T47D (cell line): ENCODE measurements at regions not wholly inside any gene's neighbourhood (a gene's known extent, or its start where the extent isn't known, plus 50 kb on each side); places are given as distances from the start of the nearest gene placed in this dataset.
A peak's percentile ranks its signal among the peaks of the same experiment; 100 is the strongest.

Experiments used
- DNase-seq, 2 experiments: peaks; one replicate each; pipeline versions ENCODE4 v3.0.0 to v3.0.0-alpha.2; 2011 to 2012; ENCODE audit warnings: low read depth in 1 of 2, low spot score in 1 of 2
- JUND ChIP-seq: IDR thresholded peaks from 2 replicates; pipeline ENCODE4 v1.6.1; 2012; ENCODE audit warnings: low read depth
- in situ Hi-C: cut with HindIII; loops from 2 replicates; pipeline ENCODE4 v1.10.0; 2016; ENCODE audit warnings: low sequenced_read_pairs, low pct_unique_long_range_greater_than_20kb

DNA sequence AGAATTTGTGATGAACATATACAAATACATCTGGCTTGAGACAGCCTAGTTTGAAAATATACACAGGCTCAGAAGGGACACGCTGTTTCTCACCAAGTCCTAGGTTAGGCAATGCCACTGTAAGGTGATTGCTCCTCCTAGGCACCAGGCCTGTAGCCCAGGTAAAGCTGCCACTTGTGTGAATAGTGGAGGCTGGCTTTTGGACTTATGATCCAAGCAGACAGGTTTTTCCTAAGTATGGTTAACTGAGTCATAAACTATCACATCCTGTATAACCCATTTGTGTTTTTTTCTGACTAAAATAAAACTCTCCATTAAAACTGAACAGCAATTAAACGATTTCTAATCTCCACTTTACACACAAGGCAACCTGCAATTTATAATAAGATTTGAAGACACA, 81.0 kb downstream of the SEMA4F start:
- DNase-seq, result no peak
- in situ Hi-C loops, result no loop called here
- no peak for TF ChIP-seq JUND

DNA sequence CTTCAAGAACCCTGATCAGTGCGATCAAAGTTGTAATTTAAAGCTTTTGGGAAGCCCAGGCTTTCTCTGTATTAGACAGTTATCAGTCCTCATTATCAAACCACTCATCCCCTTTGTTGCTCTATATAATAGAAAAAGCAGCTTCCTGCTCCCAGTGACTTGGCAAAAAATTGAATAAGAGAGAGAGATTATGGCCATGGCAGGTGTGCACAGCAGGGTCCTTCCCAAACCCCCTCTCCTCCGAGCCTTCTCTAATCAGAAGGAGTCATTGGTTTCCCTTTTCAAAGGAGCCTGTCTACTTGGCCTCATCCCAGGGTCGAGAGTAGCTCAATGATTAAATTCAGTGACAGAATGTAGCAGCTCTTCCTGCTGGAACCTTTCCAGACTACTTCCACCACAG, 81.5 kb downstream of the SEMA4F start:
- no peak for DNase-seq
- in situ Hi-C loops, result no loop called here
- no peak for TF ChIP-seq JUND

DNA sequence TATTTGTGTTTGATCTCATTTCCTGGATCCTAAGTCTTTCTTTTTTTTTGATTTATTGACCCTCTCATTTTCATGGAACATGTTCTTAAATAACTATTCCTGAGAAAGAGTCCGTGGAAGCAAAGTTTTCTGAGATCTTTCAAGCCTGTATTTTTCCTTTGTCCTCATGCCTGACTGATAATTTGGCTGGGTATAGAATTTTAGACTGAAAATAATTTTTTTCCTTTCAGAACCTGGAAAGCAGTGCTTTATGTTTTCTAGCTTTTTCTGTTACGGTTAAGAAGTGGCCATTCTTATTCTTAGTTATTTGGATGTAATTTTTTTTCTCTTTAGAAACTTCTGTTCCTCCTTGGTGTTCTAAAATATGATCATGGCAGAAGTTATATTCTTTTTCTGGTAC, 82.5 kb downstream of the SEMA4F start:
- in situ Hi-C loops, result no loop called here
- TF ChIP-seq JUND, result no peak
- no peak for DNase-seq

DNA sequence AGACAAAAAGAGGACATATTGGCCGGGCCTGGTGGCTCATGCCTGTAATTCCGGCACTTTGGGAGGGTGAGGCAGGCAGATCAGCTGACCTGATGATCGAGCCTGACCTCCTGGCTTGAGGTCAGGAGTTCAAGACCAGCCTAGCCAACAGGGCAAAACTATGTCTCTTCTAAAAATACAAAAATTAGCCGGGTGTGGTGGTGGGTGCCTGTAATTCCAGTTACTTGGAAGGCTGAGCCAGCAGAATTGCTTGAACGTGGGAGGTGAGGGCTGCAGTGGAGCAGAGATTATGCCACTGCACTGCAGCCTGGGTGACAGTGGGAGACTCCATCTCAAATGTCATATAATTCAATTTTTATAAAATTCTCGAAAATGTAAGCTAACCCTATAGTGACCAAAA, 84.5 kb downstream of the SEMA4F start:
- no peak for DNase-seq
- no peak for TF ChIP-seq JUND
- in situ Hi-C loops, result no loop called here

DNA sequence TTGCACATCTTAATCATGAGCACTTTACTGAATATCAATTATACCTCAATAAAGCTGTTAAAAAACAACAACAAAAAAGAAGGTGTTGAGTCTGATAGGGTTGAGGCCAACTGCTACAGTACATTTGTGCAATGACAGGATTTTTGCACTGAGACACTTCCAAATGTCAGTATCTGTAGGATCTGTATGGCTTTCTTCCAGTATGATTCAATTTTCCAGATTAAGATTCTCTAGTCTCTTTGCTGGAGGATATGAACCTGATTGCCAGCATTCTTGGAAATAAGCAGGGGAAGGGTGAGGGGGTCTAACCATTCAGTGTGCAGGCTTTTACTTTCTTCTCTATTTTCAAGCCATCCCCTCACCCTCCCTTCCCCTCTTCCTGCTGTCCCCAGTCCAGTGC, 85.1 kb downstream of the SEMA4F start:
- TF ChIP-seq JUND, result no peak
- no peak for DNase-seq
- in situ Hi-C loops, result no loop called here

DNA sequence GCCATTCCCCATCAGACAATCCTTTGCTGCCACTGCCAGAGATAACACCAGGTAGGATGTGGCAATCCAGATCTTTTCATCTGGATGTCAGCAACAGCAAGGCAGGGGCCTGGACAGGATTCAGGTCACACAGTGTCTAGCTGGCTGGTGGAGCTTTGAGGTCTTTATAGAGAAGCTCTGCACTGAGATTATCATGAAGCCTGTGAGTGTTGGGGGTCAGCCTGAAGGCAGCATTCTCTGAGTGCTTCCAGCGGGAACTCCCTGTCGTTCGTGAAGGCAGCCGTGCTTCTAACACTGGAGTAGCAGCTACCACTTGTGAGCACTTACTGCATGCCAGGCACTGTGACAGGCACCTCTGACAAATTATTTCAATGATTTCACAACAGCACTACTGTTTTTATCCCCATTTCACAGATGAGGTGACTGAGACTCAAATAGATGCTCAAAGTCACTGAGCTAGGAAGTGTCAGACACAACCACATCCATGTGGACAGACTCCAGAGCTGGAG, 85.7 kb downstream of the SEMA4F start:
- in situ Hi-C loops, result no loop called here
- no peak for DNase-seq
- TF ChIP-seq JUND, result no peak

DNA sequence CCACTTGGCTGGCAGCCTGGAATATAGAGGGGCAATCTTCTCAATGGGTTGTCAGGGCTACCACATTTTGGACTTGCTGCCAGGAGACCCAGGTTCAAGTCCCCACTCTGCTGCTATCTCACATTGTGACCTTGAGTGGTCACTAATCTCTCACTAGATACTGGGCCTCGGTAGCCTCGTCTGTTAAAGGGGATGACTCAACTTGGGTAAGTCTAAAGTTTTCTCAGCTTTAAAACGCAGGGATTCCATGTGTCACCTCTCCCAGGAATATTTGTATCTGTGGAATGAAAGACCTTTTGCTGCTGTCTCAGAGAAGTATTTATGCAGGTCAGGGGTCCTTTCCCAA, 86.3 kb downstream of the SEMA4F start:
- in situ Hi-C loops, result no loop called here
- DNase-seq, result no peak
- TF ChIP-seq JUND, result no peak

DNA sequence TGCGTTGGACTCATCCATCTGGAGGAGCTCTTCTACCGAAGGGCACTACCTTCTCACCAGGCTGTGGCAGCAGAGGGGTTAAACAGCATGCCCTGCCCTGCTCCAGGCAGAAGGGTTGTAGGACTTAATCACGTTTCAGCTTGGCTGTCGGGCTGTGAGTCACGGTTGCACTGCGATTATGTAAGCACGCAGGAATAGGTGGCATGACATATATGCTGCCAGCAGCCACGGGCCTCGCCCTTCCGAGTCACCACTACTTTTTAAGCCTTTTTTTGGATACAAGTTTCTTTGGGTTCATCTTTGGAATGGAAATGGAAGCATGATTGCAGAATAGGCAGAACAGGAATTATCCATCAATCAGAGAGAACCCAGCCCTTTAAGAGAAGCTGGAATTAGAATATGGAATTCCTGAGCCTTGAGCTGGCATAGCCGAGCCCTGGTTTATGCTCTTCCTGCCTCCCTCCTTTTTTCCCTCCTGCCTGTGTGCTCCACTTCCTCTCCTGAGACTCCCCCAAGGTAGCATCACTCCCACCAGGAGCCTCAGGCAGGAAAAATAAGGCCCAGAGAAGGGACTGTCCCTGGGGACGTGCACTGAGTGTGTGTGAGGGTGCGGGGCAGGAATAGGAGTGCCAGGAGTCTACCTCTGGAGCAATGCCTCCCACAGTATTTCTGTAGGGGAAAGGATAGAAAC, 86.8 kb downstream of the SEMA4F start:
- peak in 1 of 2 experiments; percentile 27 for DNase-seq
- no peak for TF ChIP-seq JUND
- in situ Hi-C loops, result no loop called here

DNA sequence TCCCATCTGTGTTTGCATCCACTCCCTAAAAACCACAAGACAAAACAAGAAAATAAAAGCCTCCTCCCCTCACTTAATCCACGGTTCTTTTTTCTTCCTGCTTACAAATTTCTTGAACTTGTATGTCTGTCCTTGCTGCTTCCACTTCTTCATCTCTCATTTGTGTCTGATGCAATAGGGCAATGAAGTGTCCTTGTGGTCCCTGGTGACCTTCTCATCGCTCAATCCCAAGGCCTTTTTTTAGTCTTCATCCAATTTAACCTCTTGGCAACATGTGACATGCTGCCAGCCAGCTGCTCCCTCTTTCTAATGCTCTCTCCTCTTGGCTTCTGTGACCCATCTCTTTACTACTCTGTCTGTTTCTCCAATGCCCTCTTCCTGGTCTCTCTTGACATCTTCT, 87.6 kb downstream of the SEMA4F start:
- TF ChIP-seq JUND, result no peak
- no peak for DNase-seq
- in situ Hi-C loops, result no loop called here

DNA sequence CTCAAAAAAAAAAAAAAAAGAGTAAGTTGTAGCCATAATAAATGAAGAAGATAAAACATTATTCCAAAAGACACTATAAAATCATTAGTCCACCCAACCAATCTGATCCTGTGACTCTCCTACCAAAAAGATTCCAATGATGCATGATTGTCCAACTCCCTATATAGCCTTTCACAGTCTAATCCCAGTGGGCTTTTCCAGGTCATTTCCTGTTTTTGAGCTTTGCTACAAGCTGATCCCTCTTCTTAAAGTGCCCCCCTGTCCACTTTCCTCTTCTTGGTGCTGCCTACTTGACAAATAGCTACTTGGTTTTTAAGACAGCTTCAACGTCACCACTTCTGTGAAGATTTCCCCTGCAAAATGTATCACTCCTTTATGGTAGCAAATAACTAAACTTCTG, 88.4 kb downstream of the SEMA4F start:
- no peak for TF ChIP-seq JUND
- DNase-seq, result no peak
- in situ Hi-C loops, result no loop called here

DNA sequence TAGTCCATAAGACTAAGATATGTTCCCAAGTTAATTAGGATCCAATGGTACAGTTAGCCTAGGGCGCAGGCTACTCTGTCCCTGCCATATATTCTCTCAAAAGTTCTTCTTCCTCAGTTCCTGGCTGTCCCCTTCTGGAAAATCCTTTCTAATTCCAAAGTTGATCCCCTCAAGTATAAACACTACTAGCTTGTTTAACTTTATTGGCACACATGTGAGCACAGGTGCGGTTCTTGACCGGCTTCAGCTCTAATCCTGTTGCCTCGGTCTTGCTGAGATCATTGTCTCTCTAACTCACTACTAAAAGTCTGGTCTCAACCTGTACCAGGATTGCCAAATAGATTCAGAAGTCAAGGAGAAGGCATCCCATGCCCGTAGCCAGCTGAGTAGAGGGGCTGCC, 89.0 kb downstream of the SEMA4F start:
- TF ChIP-seq JUND, result no peak
- no peak for DNase-seq
- in situ Hi-C loops, result no loop called here

DNA sequence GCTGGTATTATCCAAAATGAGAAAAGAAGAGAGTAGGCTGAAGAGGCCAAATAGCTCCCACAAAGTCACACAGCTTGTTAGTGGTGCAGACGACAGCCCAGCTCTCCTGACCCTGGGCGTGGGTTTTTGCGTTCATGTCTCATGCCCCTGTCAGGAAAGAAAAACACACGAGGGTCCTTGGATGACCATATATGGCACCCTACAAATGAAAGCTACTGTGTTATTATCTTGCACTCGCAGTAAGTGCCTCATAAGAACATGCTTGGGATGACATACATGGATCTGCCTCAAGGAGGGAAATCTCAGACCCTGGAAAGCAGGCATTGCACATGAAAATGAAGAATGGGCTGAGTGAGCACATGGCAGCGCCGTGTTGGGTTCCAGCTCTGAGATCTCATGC, 89.7 kb downstream of the SEMA4F start:
- DNase-seq, result no peak
- no peak for TF ChIP-seq JUND
- in situ Hi-C loops, result no loop called here

DNA sequence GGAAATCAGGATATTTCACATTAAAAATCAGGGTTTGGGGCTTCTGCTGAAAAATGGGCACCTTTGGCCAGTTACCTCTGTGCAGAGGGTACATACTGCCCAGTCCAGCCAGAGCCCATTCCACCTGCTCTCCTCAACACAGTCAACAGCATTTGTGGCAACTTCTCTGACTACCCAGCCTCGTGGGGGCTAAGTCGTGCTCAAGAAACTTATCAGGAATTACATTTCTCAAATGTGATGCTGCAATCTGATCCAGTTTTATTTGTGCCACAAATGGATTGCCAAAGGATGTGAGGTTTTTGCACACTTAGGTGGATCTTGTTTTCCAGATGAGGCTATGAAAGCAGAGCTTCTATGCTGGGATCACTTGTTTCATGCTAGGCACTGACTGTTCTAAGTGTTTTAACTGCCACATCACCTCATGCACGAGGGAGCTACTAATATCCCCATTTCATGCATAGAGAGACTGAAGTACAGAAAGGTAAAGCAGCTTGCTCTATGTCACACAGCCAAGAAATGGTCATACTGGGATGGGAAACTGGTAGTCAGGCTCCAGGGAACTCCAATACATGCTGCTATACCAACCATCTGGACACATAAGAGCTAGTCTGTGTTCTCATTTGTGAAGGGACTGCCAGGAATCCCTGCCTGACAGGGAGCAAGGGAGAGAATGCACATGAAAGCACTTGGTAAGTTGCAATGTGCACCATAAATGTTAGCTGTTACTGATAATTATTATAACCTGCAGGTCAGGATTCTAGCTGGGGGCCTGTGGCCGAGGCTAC, 89.0 kb upstream of the HK2 start:
- no peak for TF ChIP-seq JUND
- DNase-seq, result no peak
- in situ Hi-C loops, result no loop called here

DNA sequence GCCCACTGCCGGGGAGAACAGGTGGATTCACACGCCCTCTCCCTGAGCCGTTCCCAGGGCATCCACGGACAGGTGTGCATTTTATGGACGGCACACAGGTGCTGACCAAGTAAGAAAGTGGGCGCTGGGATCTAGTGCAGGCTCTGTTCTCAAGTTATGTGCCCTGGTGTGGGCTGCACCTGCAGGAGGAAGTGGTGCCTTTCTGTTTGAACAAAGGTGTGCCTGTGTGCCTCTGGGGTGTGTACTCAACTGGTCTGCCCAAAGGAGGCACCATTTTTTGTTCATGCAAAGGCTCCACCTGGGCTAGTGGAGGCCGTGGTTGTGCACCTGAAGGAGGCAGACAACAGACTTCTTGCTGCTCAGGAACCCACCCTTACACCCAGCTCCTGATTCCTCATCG, 88.2 kb upstream of the HK2 start:
- peak in 1 of 2 experiments; percentile 13 for DNase-seq
- in situ Hi-C loops, result no loop called here
- no peak for TF ChIP-seq JUND
